Hematopoietic multipotent progenitor cell treated with erythropoietin and hydrocortisone succinate and interleukin-3 and kit ligand, for 8 days (in vitro differentiated cells): ENCODE measurements at regions not wholly inside any gene's neighbourhood (a gene's known extent, or its start where the extent isn't known, plus 50 kb on each side); places are given as distances from the start of the nearest gene placed in this dataset.

ENCODE experiments used
- DNase-seq: peaks from one replicate; pipeline ENCODE4 v3.0.0-alpha.2; 2015

DNA sequence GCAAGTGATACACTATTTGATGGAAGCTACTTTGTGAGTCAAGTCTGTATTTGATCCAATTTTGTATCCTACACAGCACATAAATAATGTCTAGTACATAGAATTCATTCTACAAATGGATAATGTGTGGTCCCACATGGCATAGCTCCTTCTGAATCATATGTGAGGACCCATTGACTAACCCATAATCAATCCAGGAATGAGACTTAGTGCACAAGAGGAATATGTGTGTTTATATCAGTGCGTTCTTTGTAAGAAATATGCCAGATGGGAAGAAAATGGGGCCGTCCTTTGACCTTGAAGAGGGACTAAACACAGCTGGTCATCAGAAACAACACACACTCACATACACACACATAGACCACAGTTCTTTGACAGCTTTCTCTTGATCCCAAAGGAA lies 282.7 kb upstream of the SEMA6D start:
- no peak for DNase-seq

- no peak for DNase-seq
Observed at GRCh38 chr15:47437491-47437890, 279.8 kb upstream of the SEMA6D start.

DNA sequence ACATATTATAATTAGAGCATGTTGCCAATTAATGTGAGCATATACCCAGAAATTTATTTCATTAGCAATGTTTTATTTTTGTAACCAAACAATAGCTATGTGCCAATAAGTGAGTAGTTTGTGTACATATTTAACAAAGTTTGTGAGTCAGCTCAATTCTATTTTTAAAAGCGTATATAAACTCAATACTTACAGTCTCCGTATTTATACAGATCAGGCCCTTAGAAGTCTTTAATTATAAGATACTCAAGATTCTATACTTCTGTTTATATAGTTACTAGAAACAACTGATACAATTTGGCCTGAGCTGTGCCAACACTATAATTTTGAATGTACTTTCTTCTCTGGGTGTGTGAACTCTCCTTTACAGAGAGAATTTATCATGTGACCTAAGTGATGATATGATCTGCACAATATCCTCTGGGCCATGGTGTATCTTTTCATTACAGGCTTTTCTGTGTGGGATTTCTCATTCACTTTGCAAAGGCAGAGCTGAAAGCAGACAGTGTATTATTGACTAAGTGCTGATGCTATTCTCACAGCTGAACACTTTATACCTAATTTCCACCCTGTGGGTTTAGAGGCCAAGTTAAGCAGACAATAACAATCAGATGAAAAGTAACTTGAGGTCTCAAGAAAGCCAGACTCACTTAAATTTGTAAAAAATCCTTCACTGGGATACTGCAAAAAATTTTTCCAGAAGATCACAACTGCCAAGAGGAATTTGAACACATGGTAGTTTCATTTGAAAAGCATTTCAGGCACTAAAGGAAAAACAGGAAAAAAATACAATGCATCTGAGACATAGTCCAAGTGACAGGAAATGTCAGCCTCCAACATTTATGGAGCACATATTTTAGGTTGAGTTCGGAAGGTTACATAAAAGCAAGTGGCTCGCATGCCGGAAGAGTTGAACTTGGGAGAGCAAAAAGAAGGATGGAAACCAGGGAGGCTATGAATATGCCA lies 277.9 kb upstream of the SEMA6D start:
- DNase-seq: no peak

DNA sequence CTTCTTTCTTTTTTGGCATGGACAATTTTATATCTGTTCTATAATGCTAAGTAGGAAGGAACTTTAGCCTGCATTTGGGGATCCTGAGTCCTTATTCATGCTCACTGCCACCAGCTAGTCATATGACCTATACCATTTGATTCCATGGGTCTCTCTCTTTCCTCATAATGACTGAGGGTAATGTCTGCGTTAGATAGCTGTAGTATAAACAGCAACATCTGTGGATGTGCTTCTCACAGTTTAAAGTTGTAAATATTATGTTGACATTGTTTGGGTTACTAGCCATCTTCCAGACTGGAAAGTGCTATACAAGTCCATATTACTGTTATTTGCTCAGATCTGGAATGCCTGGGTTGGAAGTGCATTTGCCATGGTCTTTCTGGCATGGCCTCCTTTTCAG lies 274.9 kb upstream of the SEMA6D start:
- DNase-seq: no peak

DNA sequence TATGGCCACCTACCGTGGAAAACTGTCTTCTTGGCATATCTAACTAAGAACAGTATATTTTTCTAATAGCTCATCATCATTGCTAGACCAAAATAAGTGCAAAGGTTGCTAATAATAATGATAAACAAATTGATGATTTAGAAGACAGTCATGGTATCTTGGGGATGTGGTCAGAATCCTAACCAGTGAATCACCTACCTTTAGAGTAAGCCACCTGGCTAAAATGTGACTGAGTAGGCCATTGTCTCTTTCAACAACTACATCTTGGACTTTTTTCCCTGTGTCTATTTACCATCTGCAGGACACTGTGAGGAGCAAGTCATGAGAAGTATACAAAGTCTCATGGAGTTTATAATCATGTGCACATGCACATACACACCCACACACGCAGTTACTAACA lies 273.5 kb upstream of the SEMA6D start:
- DNase-seq: no peak

DNA sequence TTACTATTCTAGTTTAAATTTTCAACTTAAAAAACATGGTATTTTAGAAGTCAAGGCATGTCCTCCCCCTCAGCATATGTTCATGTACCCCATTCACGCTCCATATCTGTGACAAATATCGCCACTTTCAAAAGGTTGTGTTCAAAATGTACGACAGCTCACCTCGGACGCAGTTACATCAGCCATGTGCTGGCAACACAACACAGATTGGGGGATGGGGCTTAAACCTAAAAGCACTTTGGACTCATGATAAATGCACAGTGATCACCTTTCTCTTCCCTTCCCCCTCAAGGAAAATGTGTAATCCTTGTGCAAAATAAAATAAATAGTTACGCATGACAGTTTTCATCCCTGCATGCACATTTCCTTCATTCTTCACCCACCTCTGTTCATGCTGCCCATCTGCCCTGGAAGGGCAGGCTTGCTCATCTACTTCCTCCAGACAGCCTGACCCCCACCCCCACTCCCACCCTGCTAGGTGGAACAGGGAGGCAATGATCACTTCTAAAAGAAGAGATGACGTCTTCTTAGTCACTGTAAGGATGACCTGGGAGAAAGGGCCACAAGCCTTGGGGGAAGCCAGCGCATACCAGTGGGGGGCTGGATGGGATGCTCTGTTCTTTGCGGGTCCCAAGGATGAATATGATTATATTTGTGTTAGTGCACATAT lies 271.4 kb upstream of the SEMA6D start:
- no peak for DNase-seq

- DNase-seq: no peak
Observed at GRCh38 chr15:47460795-47461573, 256.3 kb upstream of the SEMA6D start.

GRCh38 chr15:47461652-47462141 lies 255.6 kb upstream of the SEMA6D start:
- DNase-seq: no peak

GRCh38 chr15:47466357-47466756 lies 250.9 kb upstream of the SEMA6D start:
- DNase-seq: no peak

- DNase-seq: no peak
Observed at GRCh38 chr15:47470983-47471382, 246.3 kb upstream of the SEMA6D start.

DNA sequence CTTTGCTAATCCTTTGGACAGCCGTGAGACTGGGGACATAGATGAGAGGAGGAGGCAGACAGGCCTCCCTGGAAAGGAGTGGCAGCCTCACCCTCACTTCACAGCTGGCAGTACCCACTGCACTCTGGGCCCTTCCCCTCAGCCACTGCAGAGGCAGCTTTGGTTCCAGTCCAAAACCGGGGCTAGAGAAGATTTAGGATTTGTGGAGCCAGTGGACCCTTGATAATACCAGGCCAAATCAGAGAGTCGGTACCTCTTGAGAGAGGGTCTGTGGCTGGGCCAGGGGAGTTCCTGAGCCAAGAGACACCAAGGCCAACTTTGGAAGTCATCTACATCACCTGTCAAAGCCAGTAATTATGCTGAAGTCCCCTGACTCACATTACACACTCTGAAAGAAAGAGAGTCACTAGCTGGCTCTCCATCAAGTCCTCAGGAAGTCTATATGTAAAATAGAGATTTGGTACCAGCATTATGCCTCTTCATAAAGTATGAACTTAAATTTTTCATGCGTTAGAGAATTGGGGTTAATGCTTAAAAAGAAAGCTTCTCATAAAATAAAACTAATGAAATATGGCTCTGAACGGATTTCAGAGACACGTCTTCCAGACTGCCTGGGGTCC lies 244.1 kb upstream of the SEMA6D start:
- no peak for DNase-seq

DNA sequence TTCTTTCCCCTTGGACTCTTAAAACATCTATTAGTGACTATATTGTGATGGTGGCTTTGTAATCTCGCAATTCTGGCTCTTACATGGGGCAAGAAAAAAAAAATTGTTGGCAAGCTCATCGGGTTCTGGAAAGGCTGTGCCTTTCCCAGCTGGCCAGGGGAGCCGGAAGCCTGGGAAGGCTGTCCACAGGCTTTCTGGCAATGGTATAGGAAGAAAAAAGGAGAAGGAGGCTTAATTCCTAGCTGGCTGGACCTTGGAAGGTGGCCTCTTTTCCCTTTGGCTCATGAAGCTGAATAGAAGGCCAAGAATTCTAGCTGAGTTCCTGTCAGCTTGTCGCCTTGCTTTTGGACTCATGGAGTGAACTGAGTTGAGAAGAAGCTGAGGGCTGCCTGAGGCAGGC lies 243.5 kb upstream of the SEMA6D start:
- no peak for DNase-seq

- DNase-seq: no peak
Observed at GRCh38 chr15:47475336-47475735, 242.0 kb upstream of the SEMA6D start.

DNA sequence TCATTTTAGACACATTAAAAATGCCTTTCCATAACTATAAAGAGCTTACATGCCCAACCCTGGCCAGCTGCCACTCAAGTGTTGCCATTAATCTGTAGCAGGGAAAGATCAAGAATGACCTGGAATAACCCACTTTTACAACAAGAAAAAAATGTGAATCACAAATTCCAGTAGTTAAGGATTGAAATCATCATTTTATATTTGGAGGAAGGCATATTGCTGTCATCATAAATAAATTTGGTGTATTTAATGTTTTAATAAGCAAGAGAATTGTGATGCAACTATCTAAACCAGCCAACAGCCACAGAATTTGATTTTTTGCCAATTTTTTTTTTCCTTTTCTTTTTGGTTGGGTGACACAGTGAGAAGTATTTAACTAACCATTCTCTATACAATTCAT lies 240.0 kb upstream of the SEMA6D start:
- no peak for DNase-seq

GRCh38 chr15:47484059-47484458 lies 233.2 kb upstream of the SEMA6D start:
- no peak for DNase-seq

DNA sequence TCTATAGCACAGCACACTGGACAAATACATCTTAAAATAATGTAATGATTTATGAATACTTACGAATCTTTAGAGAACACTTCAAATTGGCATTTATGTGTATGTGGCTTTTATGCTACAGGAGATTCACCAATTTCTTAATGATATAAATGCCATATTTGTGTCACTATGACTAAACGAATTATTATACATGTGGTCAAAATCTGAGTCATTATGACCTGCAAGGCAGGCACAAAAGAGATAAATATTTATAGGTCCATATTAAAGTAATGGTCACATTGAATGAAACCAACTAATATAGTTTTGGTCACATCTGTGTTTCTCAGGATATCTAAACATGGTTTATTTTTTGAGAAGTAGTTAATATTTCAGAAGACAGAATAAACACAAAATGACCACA lies 232.3 kb upstream of the SEMA6D start:
- no peak for DNase-seq

DNA sequence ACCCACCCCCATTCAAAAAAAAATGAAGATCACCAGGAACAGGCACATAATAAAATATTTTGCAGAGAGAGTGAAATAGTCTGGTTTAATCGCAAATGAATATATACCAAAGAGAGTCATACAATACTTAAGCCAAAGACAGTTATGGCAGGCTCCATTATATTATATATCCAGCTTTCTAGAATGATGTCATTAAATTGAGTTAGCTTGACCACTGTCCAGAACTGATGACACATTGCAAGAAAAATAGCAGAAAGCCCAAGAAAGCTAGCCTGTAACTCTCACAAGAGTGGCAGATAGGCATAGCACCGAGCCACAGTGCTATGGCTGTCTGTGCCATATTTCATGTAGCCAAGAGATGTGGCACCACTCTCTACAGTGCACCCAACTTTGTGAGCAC lies 231.9 kb upstream of the SEMA6D start:
- DNase-seq: no peak

GRCh38 chr15:47486040-47486439 lies 231.3 kb upstream of the SEMA6D start:
- DNase-seq: no peak

- no peak for DNase-seq
Observed at GRCh38 chr15:47492195-47492594, 225.1 kb upstream of the SEMA6D start.

- DNase-seq: no peak
Observed at GRCh38 chr15:47493357-47494247, 223.7 kb upstream of the SEMA6D start.

GRCh38 chr15:47496343-47497185 lies 220.7 kb upstream of the SEMA6D start:
- DNase-seq: no peak
